Prostate gland (tissue), 2 donors: ENCODE measurements at regions not wholly inside any gene's neighbourhood (a gene's known extent, or its start where the extent isn't known, plus 50 kb on each side); places are given as distances from the start of the nearest gene placed in this dataset.

Source experiments
- DNase-seq: peaks from one replicate; pipeline ENCODE4 v3.0.0-alpha.2; 2019; ENCODE audit warnings: low spot score
- H3K27ac ChIP-seq, 2 donors: fragments of 200-600 bp; sonication (generic); 2 replicates each; pipeline ENCODE4 v1.5.1; 2017 to 2019
- H3K27me3 ChIP-seq: fragments of 200-600 bp; sonication (generic); replicated peaks from 2 replicates; pipeline ENCODE4 v1.5.1; 2019; ENCODE audit not compliant: insufficient read depth
- H3K36me3 ChIP-seq, 2 donors: fragments of 200-600 bp; sonication (generic); 1 replicate in 1 of 2; 2 replicates in 1 of 2; pipeline versions ENCODE4 v1.5.1 to v1.8.1; 2017 to 2019
- H3K4me1 ChIP-seq: fragments of 200-600 bp; sonication (generic); replicated peaks from 2 replicates; pipeline ENCODE4 v1.5.1; 2019
- H3K4me3 ChIP-seq, 2 donors: fragments of 200-600 bp; sonication (generic); 2 replicates each; pipeline ENCODE4 v1.5.1; 2017 to 2019
- H3K9me3 ChIP-seq: fragments of 200-600 bp; sonication (generic); 2 replicates; pipeline ENCODE4 v1.5.1; 2017
- POLR2A ChIP-seq: fragments of 450-650 bp; IDR thresholded peaks from one replicate; pipeline ENCODE4 v1.6.1; 2016; ENCODE audit warnings: antibody characterized with exemption, mild to moderate bottlenecking
- POLR2AphosphoS5 ChIP-seq: sonication (generic); formaldehyde crosslinking; IDR thresholded peaks from one replicate; pipeline ENCODE4 v1.6.1; 2017; ENCODE audit warnings: antibody characterized with exemption
- WGBS: methylation state at CpG from one replicate; pipeline ENCODE4 v1.1.5; 2018; 5-methylcytosine and 5-hydroxymethylcytosine counted together
- intact Hi-C: fragments of 100-400 bp; cut with DNase I; formaldehyde crosslinking; loops from one replicate; pipeline ENCODE4 v1.14.2; 2022
- TF ChIP-seq, protein P1 (sequence below), 4 experiments: fragments of 200-600 bp in 2 of 4; fragments of 450-650 bp in 2 of 4; sonication (generic) in 2 of 4; IDR thresholded peaks; 1 replicate in 3 of 4; 2 replicates in 1 of 4; pipeline ENCODE4 v1.5.1; 2016 to 2019; ENCODE audit warnings: antibody characterized with exemption in 4 of 4, mild to moderate bottlenecking in 2 of 4, moderate library complexity in 2 of 4

DNA sequence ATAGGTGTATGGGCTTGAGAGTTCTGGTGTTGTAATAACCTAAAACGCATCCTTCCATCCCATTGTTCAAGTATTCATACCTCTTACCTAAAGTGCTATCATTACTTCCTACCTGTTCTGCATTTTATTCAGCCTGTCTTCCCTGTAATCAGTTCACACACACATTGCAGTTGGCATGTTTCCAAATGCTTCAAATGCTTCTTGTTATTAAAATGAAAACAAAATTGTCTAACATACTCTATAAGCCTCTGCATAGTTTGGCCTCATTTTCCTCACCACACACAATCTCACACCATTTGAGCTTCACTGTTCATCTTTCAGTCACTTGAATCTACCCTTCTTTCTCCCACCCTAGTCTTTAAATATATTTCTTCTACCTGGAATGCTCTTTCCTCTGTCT, 1178.2 kb upstream of the NRXN1 start:
- Histone ChIP-seq H3K4me1 (no peaks in the 10 kb centered on the region), H3K27ac (no peak overlapping the region), H3K4me3 (no peak overlapping the region), H3K27me3 (no peaks in the 10 kb centered on the region), H3K9me3 (no peaks in the 10 kb centered on the region), H3K36me3 (no peaks in the 10 kb centered on the region)
- WGBS: 91% methylated on average over 1 of the region's 1 CpG
- DNase-seq: no peak
- no peak for TF ChIP-seq POLR2AphosphoS5
- no peak for TF ChIP-seq POLR2A
- TF ChIP-seq, protein P1, sequence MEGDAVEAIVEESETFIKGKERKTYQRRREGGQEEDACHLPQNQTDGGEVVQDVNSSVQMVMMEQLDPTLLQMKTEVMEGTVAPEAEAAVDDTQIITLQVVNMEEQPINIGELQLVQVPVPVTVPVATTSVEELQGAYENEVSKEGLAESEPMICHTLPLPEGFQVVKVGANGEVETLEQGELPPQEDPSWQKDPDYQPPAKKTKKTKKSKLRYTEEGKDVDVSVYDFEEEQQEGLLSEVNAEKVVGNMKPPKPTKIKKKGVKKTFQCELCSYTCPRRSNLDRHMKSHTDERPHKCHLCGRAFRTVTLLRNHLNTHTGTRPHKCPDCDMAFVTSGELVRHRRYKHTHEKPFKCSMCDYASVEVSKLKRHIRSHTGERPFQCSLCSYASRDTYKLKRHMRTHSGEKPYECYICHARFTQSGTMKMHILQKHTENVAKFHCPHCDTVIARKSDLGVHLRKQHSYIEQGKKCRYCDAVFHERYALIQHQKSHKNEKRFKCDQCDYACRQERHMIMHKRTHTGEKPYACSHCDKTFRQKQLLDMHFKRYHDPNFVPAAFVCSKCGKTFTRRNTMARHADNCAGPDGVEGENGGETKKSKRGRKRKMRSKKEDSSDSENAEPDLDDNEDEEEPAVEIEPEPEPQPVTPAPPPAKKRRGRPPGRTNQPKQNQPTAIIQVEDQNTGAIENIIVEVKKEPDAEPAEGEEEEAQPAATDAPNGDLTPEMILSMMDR (IDR thresholded peaks at IDR 0.05): no peak
- intact Hi-C loops: no loop called here

GRCh38 chr2:52194342-52194741, 1162.4 kb upstream of the NRXN1 start:
- WGBS: 83% methylated on average over 2 of the region's 2 CpGs
- TF ChIP-seq POLR2AphosphoS5 (no peak), POLR2A (no peak)
- TF ChIP-seq, protein P1 (IDR thresholded peaks at IDR 0.05): no peak
- no peak overlapping the region for H3K27ac ChIP-seq

DNA sequence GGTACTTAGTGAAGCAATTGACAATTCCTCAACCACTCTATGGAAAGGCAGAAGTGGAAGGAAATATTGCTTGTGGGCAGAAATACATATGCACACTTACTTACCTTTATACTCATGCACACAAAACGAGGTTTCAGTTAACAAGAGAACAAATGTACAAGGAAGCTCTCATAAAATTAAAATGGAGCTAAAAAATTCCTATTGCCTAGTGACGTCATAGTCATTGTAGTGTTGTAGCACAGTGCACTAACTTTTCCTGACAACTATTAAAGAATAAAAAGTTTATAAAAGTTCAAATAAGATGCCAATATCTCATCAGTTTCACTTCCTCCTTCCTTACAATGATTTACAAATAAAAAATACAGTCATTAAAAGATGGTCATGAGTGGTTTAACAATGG, 1161.9 kb upstream of the NRXN1 start:
- Histone ChIP-seq H3K9me3 (no peaks in the 10 kb centered on the region), H3K36me3 (no peaks in the 10 kb centered on the region), H3K27ac (no peak overlapping the region), H3K27me3 (no peaks in the 10 kb centered on the region), H3K4me3 (no peak overlapping the region), H3K4me1 (no peaks in the 10 kb centered on the region)
- intact Hi-C loops: no loop called here
- TF ChIP-seq, protein P1 (IDR thresholded peaks at IDR 0.05): no peak
- no peak for TF ChIP-seq POLR2A
- no peak for TF ChIP-seq POLR2AphosphoS5
- WGBS: 44% methylated on average over 2 of the region's 2 CpGs
- no peak for DNase-seq

More at GRCh38 chr2:52194342-52194741, 1162.4 kb upstream of the NRXN1 start:
- intact Hi-C loops: no loop called here
- H3K27me3 ChIP-seq: no peaks in the 10 kb centered on the region
- no peaks in the 10 kb centered on the region for H3K36me3 ChIP-seq
- no peaks in the 10 kb centered on the region for H3K4me1 ChIP-seq
- H3K9me3 ChIP-seq: no peaks in the 10 kb centered on the region
- no peak overlapping the region for H3K4me3 ChIP-seq
- DNase-seq: no peak

- Histone ChIP-seq H3K4me1 (no peaks in the 10 kb centered on the region), H3K9me3 (no peaks in the 10 kb centered on the region), H3K27me3 (no peaks in the 10 kb centered on the region), H3K27ac (no peak overlapping the region), H3K4me3 (no peak overlapping the region), H3K36me3 (no peaks in the 10 kb centered on the region)
- DNase-seq: no peak
- TF ChIP-seq POLR2A (no peak), POLR2AphosphoS5 (no peak)
- TF ChIP-seq, protein P1 (IDR thresholded peaks at IDR 0.05): no peak
- intact Hi-C loops: no loop called here
- WGBS: 20% methylated on average over 4 of the region's 4 CpGs
Measured at GRCh38 chr2:52192656-52193055, 1160.7 kb upstream of the NRXN1 start.

DNA sequence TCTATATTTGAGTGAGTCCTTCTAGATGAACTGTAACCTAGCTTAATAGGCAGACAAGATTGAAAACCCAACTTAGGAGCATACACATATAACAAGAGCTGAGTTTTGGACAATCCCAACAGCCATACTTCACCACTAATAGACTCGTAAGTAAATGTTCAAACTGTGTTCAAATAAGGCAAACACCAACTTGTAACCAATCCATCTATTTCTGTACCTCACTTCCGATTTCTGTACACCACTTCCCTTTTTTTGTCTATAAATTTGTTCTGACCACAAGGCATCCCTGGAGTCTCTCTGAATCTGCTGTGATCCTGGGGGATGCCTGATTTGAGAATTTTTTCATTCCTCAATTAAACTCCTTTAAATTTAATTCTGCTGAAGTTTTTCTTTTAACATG, 1149.1 kb upstream of the NRXN1 start:
- WGBS: 83% methylated on average over 2 of the region's 2 CpGs
- H3K27ac ChIP-seq: no peak overlapping the region
- H3K27me3 ChIP-seq: no peaks in the 10 kb centered on the region
- no peaks in the 10 kb centered on the region for H3K4me1 ChIP-seq
- H3K36me3 ChIP-seq: no peaks in the 10 kb centered on the region
- H3K4me3 ChIP-seq: no peak overlapping the region
- H3K9me3 ChIP-seq: no peaks in the 10 kb centered on the region
- TF ChIP-seq POLR2A (no peak), POLR2AphosphoS5 (no peak)
- TF ChIP-seq, protein P1 (IDR thresholded peaks at IDR 0.05): no peak
- no peak for DNase-seq
- intact Hi-C loops: no loop called here
